H4 (cell line): ENCODE measurements at regions not wholly inside any gene's neighbourhood (a gene's known extent, or its start where the extent isn't known, plus 50 kb on each side); places are given as distances from the start of the nearest gene placed in this dataset.
"Not testable (repeated sequence)": the region's sequence is repeated elsewhere in the genome, so short reads cannot be mapped to it uniquely, and the experiment has no call there.

ENCODE experiments used
- DNase-seq: peaks from one replicate; pipeline ENCODE4 v3.0.0-alpha.2; 2015; ENCODE audit warnings: low spot score

- DNase-seq: not testable (repeated sequence)
Measured at GRCh38 chr2:166641516-166641915, 147.5 kb upstream of the SCN7A start.

- DNase-seq: peak; percentile 52
Measured at GRCh38 chr2:166637051-166637450, 143.0 kb upstream of the SCN7A start.

GRCh38 chr2:166634706-166635105, 140.7 kb upstream of the SCN7A start:
- no peak for DNase-seq

- DNase-seq: peak; percentile 99
Measured at GRCh38 chr2:166632616-166633015, 138.6 kb upstream of the SCN7A start.

- no peak for DNase-seq
Measured at GRCh38 chr2:166628478-166629136, 134.6 kb upstream of the SCN7A start.

GRCh38 chr2:166627893-166628292, 133.8 kb upstream of the SCN7A start:
- DNase-seq: peak; percentile 6

- DNase-seq: no peak
Measured at GRCh38 chr2:166625670-166626069, 131.6 kb upstream of the SCN7A start.

GRCh38 chr2:166614503-166614902, 120.5 kb upstream of the SCN7A start:
- no peak for DNase-seq

- no peak for DNase-seq
Measured at GRCh38 chr2:166614029-166614428, 120.0 kb upstream of the SCN7A start.

- DNase-seq: no peak
Measured at GRCh38 chr2:166613226-166613625, 119.2 kb upstream of the SCN7A start.

GRCh38 chr2:166612214-166612613, 118.2 kb upstream of the SCN7A start:
- no peak for DNase-seq

- DNase-seq: no peak
Measured at GRCh38 chr2:166610913-166611305, 116.9 kb upstream of the SCN7A start.

GRCh38 chr2:166610180-166610912, 116.3 kb upstream of the SCN7A start:
- no peak for DNase-seq

GRCh38 chr2:166609183-166609959, 115.3 kb upstream of the SCN7A start:
- no peak for DNase-seq

GRCh38 chr2:166607880-166608279, 113.8 kb upstream of the SCN7A start:
- no peak for DNase-seq

GRCh38 chr2:166593403-166593802, 99.4 kb upstream of the SCN7A start:
- DNase-seq: no peak

- DNase-seq: no peak
Measured at GRCh38 chr2:166592750-166593149, 98.7 kb upstream of the SCN7A start.

GRCh38 chr2:166591226-166591625, 97.2 kb upstream of the SCN7A start:
- no peak for DNase-seq

GRCh38 chr2:166573391-166573790, 79.3 kb upstream of the SCN7A start:
- DNase-seq: peak; percentile 33

GRCh38 chr2:166572937-166573336, 78.9 kb upstream of the SCN7A start:
- no peak for DNase-seq

- DNase-seq: no peak
Measured at GRCh38 chr2:166568409-166568808, 74.4 kb upstream of the SCN7A start.

GRCh38 chr2:166565501-166565900, 71.5 kb upstream of the SCN7A start:
- DNase-seq: no peak

- peak; percentile 9 for DNase-seq
Measured at GRCh38 chr2:166563894-166564293, 69.8 kb upstream of the SCN7A start.
